Ectodermal cell (in vitro differentiated cells): ENCODE measurements at regions not wholly inside any gene's neighbourhood (a gene's known extent, or its start where the extent isn't known, plus 50 kb on each side); places are given as distances from the start of the nearest gene placed in this dataset.
"Not testable (repeated sequence)": the region's sequence is repeated elsewhere in the genome, so short reads cannot be mapped to it uniquely, and the experiment has no call there.

Experiments
- H3K27ac ChIP-seq: 2 replicates; pipeline ENCODE4 v1.7.0; 2013; ENCODE audit warnings: mild to moderate bottlenecking, low read depth, low read length; ENCODE audit not compliant: insufficient read depth, poor library complexity, severe bottlenecking
- H3K27me3 ChIP-seq: 2 replicates; pipeline ENCODE4 v1.7.0; 2013; ENCODE audit warnings: mild to moderate bottlenecking, low read length; ENCODE audit not compliant: insufficient read depth, control insufficient read depth, poor library complexity, severe bottlenecking
- H3K36me3 ChIP-seq: one replicate; pipeline ENCODE4 v1.7.0; 2013; ENCODE audit warnings: low read length; ENCODE audit not compliant: control insufficient read depth, insufficient read depth
- H3K4me1 ChIP-seq: one replicate; pipeline ENCODE4 v1.7.0; 2013; ENCODE audit warnings: low read length; ENCODE audit not compliant: control insufficient read depth, insufficient read depth
- H3K4me3 ChIP-seq: 2 replicates; pipeline ENCODE4 v1.7.0; 2013; ENCODE audit warnings: low read depth, low read length, control low read depth; ENCODE audit not compliant: insufficient read depth
- H3K9me3 ChIP-seq: 2 replicates; pipeline ENCODE4 v1.7.0; 2013; ENCODE audit warnings: mild to moderate bottlenecking, low read length, moderate library complexity; ENCODE audit not compliant: control insufficient read depth
- WGBS, 2 experiments: methylation state at CpG; one replicate each; pipeline ENCODE4 v1.1.7; 2013; ENCODE audit warnings: missing lambda C conversion rate in 2 of 2; 5-methylcytosine and 5-hydroxymethylcytosine counted together

GRCh38 chr12:18818579-18819268, 80.8 kb downstream of the CAPZA3 start:
- no peaks in the 10 kb centered on the region for H3K27me3 ChIP-seq

DNA sequence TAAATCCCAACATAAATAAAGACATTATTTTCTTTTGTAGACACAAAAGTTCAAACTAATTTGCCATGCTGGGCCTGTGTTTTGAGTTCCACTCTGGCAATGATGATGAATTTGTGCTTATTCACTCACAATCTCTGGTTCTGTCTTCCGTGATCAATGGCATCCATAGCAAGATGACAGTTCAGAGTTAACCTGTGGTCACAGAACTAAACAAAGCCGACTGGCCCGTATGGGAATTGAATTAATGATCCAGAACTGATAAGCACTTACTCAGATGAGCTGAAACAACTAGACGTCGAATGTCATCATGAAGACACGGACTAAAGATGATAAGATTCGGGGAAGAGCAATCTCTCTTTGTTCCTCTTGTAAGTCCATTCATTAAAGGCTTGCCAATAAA, 81.6 kb downstream of the CAPZA3 start:
- H3K27ac ChIP-seq, result no peak overlapping the region
- no peak overlapping the region for H3K4me3 ChIP-seq
- WGBS, 2 experiments, result 93 to 96% methylated on average over 7 of the region's 7 CpGs
- H3K9me3 ChIP-seq, result no peaks in the 10 kb centered on the region
- no peaks in the 10 kb centered on the region for H3K4me1 ChIP-seq
- H3K36me3 ChIP-seq, result no peaks in the 10 kb centered on the region
- H3K27me3 ChIP-seq, result no peaks in the 10 kb centered on the region

More at GRCh38 chr12:18818579-18819268, 80.8 kb downstream of the CAPZA3 start:
- WGBS, 2 experiments, result 94 to 95% methylated on average over 5 to 6 of the region's 6 CpGs
- no peaks in the 10 kb centered on the region for H3K4me1 ChIP-seq
- H3K36me3 ChIP-seq, result no peaks in the 10 kb centered on the region
- no peak overlapping the region for H3K27ac ChIP-seq
- no peak overlapping the region for H3K4me3 ChIP-seq
- H3K9me3 ChIP-seq, result no peaks in the 10 kb centered on the region

DNA sequence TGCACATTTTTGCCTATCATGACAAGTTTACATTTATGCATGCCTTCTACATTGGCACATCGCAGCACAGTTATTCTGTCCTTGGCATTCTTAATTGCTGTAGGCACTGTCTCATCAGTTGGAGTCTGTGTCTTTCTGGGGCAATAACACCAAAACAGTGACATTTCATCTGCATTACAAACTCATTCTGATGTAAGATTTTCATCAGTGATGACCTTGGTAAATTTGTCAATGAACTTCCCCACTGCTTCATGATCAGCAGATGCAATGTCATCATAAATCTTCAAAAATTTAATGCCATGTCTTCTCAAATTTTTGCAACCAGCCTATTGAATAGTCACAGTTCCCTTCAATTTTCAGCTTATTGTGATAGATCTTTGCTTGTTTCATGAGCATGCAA, 85.5 kb downstream of the CAPZA3 start:
- no peak overlapping the region for H3K27ac ChIP-seq
- H3K4me3 ChIP-seq, result no peak overlapping the region
- H3K27me3 ChIP-seq, result no peaks in the 10 kb centered on the region
- 95 to 96% methylated on average over 1 of the region's 1 CpG for WGBS, 2 experiments
- no peaks in the 10 kb centered on the region for H3K4me1 ChIP-seq
- no peaks in the 10 kb centered on the region for H3K9me3 ChIP-seq
- H3K36me3 ChIP-seq, result no peaks in the 10 kb centered on the region

DNA sequence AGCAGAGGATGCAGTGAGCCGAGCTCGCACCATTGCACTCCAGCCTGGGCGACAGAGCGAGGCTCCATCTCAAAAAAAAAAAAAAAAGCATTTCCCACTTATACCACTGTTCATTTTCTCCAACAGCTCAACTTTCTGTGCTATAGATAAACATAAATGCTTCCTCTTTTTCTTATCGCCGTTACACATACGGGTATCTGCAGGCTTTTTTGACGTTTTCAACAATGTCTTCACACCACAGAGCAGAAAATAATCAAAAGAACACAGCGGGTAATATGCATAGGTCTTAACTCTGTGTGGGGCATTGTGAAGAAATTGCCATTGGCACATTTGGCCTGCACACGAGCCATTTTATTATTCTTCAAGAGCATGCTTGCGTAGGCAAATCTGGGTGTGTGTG, 86.4 kb downstream of the CAPZA3 start:
- WGBS, 2 experiments, result 92% methylated on average over 11 of the region's 11 CpGs
- H3K4me3 ChIP-seq, result no peak overlapping the region
- no peaks in the 10 kb centered on the region for H3K4me1 ChIP-seq

GRCh38 chr12:18825138-18825537, 87.2 kb downstream of the CAPZA3 start:
- 89 to 94% methylated on average over 1 to 2 of the region's 2 CpGs for WGBS, 2 experiments
- Histone ChIP-seq H3K4me3 (no peak overlapping the region), H3K27ac (no peak overlapping the region), H3K36me3 (no peaks in the 10 kb centered on the region), H3K4me1 (no peaks in the 10 kb centered on the region), H3K9me3 (no peaks in the 10 kb centered on the region), H3K27me3 (no peaks in the 10 kb centered on the region)

More for the DNA sequence above, 86.4 kb downstream of the CAPZA3 start:
- no peak overlapping the region for H3K27ac ChIP-seq
- no peaks in the 10 kb centered on the region for H3K36me3 ChIP-seq
- no peaks in the 10 kb centered on the region for H3K9me3 ChIP-seq
- no peaks in the 10 kb centered on the region for H3K27me3 ChIP-seq

DNA sequence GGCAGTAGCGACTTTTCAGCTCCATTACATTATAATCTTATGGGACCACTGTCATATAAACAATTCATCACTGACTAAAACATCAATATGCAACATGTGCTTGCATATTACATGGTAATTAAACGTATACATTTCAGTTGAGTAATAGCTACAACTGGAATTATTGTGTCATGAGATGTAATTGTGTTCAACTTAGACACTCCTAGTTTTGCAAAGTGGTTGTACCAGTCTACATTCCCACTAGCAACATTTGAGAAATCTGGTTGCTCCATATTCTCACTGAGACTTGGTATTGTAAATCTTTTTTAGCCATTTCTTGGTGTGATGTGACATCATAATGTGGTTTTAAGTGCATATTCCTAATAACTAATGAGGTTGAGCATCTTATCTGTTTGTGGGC, 90.0 kb downstream of the CAPZA3 start:
- H3K4me3 ChIP-seq, result no peak overlapping the region
- WGBS, 2 experiments, result 86 to 100% methylated on average over 1 to 2 of the region's 2 CpGs
- H3K27ac ChIP-seq, result no peak overlapping the region
- no peaks in the 10 kb centered on the region for H3K27me3 ChIP-seq
- no peaks in the 10 kb centered on the region for H3K9me3 ChIP-seq
- no peaks in the 10 kb centered on the region for H3K4me1 ChIP-seq
- no peaks in the 10 kb centered on the region for H3K36me3 ChIP-seq

DNA sequence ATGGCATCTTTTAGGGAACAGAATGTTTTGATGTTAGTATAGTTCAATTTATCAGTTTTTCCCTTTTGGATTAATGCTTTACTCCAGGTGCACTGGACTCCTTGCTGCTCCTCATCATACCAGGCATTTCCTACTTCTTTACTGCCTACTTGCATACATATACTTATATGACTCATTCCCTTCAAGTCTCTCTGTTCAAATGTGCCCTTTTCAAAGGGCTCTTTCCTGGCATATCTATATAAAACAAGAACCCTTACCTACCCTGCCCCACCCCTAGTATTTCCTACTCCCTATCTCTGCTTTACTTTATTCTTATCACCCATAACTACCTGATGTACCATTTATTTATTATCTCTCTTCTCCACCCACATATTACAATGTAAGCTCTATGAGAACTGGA, 90.6 kb downstream of the CAPZA3 start:
- H3K27me3 ChIP-seq, result no peaks in the 10 kb centered on the region
- no peak overlapping the region for H3K4me3 ChIP-seq
- H3K27ac ChIP-seq, result no peak overlapping the region
- H3K36me3 ChIP-seq, result no peaks in the 10 kb centered on the region
- H3K9me3 ChIP-seq, result no peaks in the 10 kb centered on the region
- no peaks in the 10 kb centered on the region for H3K4me1 ChIP-seq

DNA sequence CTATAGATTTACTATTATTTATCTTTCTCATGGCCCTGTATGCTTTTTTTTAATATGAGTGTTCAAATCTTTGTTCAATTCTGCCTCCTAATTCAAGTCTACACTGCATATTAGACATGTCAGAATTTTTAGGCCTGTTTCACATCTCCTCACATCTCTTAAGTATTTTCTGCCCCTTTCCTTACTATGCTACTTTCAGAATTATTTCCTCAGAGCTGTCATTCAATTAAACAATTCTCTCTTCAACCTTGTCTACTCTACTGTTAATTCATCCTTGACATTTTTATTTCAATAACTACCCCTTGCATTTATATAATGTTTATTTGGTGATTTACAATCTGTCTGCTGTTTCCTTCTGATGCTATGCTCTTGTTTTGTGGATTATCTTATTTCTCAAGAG, 91.1 kb downstream of the CAPZA3 start:
- no peak overlapping the region for H3K27ac ChIP-seq
- H3K36me3 ChIP-seq, result no peaks in the 10 kb centered on the region
- no peaks in the 10 kb centered on the region for H3K9me3 ChIP-seq
- H3K4me1 ChIP-seq, result no peaks in the 10 kb centered on the region
- H3K4me3 ChIP-seq, result no peak overlapping the region
- H3K27me3 ChIP-seq, result no peaks in the 10 kb centered on the region

GRCh38 chr12:18832932-18833331, 95.0 kb downstream of the CAPZA3 start:
- H3K4me1 ChIP-seq, H3K9me3 ChIP-seq, H3K4me3 ChIP-seq, H3K27ac ChIP-seq, H3K27me3 ChIP-seq, H3K36me3 ChIP-seq: not testable (repeated sequence)
- 92 to 95% methylated on average over 1 to 2 of the region's 2 CpGs for WGBS, 2 experiments

DNA sequence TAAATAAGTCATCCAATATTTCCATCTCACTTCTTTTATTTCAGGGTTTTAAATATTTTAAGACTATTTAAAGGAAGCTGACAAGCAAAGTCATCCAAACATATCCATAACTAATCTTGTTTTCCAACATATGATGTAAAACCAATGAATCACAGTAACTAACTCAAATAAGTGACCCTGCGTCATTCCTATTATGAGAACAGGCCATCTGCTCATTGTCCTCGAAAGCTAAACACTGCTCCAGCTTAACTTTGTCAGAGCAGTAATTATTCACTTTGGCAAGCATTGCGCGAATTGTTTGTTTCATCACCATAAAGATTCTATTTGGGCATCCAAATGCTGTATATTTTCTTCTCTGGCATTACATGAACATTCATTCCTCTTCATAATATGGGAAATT, 99.1 kb downstream of the CAPZA3 start:
- no peaks in the 10 kb centered on the region for H3K27me3 ChIP-seq
- no peaks in the 10 kb centered on the region for H3K9me3 ChIP-seq
- H3K27ac ChIP-seq, result no peak overlapping the region
- no peaks in the 10 kb centered on the region for H3K36me3 ChIP-seq
- H3K4me1 ChIP-seq, result no peaks in the 10 kb centered on the region
- no peak overlapping the region for H3K4me3 ChIP-seq
- WGBS, 2 experiments, result 91 to 94% methylated on average over 4 of the region's 4 CpGs

DNA sequence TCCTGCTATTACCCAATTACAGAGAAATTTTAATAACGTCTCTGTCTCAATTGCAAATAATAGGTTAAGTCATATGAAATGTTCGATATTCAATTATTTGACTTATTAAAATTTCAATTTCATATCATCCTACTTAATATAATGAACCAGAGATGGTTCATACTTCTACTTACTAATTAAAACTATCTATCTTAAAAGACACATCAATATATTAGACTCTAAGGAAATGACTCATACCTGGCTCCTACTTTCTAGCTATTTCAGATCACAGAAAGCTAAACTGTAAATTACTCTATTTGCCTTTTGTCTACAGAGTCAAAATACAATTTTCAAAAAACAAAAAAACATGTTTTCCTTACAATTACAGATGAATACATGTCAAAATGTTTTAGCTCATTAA, 99.6 kb downstream of the CAPZA3 start:
- H3K27ac ChIP-seq, result no peak overlapping the region
- WGBS, 2 experiments, result 100% methylated on average over 2 of the region's 2 CpGs; no CpG with 5 or more reads in 1 of the 2 experiments
- no peaks in the 10 kb centered on the region for H3K9me3 ChIP-seq
- H3K27me3 ChIP-seq, result no peaks in the 10 kb centered on the region
- H3K4me3 ChIP-seq, result no peak overlapping the region
- H3K4me1 ChIP-seq, result no peaks in the 10 kb centered on the region
- no peaks in the 10 kb centered on the region for H3K36me3 ChIP-seq
